ENCODE measurements at regions not wholly inside any gene's neighbourhood (a gene's known extent, or its start where the extent isn't known, plus 50 kb on each side); places are given as distances from the start of the nearest gene placed in this dataset.

GRCh38 chr21:14693997-14694396, 147.9 kb upstream of the SAMSN1 start:
- H3K27me3 ChIP-seq: no peaks in the 10 kb centered on the region
- no peak for DNase-seq
- H3K4me1 ChIP-seq: peaks cover 0 to 5% (median 4%) of the 10 kb centered on the region in 3 donors
- no peaks in the 10 kb centered on the region for H3K36me3 ChIP-seq
- intact Hi-C loops (cut with DNase I): no loop called here
- 83 to 93% methylated on average over 3 of the region's 3 CpGs for WGBS, 2 donors
- no peak for ATAC-seq
- H3K27ac ChIP-seq: no peak overlapping the region
- H3K9me3 ChIP-seq: no peaks in the 10 kb centered on the region
- no peak overlapping the region for H3K4me3 ChIP-seq
- FAIRE-seq: no peak
- no peak for TF ChIP-seq CTCF (IDR thresholded peaks at IDR 0.05)

DNA sequence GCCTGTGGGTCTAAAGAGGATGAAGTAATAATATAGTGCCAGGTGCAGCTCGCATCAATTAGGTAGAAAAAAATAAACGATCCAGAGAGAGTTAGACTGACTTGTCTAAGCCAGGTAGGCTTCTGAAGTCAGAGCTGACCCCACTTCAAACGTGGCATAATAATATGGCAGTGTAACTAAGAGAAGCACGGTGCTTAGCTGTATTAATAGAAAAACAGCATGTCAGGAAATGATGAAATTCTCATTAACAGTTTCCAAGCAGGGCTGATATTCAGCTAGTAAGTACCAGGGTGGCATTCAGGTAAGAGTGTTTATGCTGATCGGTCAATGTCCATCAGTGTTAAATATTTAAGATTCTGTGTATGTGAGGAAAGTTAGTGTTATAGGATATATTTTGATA, 145.8 kb upstream of the SAMSN1 start:
- no peaks in the 10 kb centered on the region for H3K27me3 ChIP-seq
- no peak for DNase-seq
- H3K4me1 ChIP-seq: no peaks in the 10 kb centered on the region
- H3K36me3 ChIP-seq: no peaks in the 10 kb centered on the region
- no peak for FAIRE-seq
- TF ChIP-seq CTCF (IDR thresholded peaks at IDR 0.05): no peak
- intact Hi-C loops (cut with DNase I): no loop called here
- peak in 2 of 4 donors; percentile 30 to 44 for ATAC-seq
- no peak overlapping the region for H3K27ac ChIP-seq
- no peaks in the 10 kb centered on the region for H3K9me3 ChIP-seq
- H3K4me3 ChIP-seq: no peak overlapping the region
- WGBS, 2 donors: 56 to 59% methylated on average over 5 of the region's 5 CpGs

DNA sequence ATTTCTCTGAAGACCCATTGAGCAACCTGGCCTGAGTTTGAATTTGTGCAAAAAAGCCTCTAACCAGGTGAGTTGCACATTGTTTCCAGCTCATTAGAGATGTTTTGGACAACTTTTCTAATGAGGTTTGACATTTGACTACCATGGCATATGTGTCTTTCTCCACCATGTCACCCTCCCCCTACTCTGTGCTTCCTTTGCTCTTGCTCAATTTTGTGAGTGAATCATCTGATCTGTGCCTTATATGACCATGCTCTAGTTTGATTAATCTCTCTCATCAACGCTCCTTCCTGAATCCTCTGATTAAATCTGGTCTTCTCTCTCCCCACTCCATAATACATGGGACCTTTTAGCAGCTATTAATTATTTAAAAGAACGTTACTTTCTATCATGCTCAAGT, 144.8 kb upstream of the SAMSN1 start:
- intact Hi-C loops (cut with DNase I): no loop called here
- DNase-seq (no peak), ATAC-seq (peak in 3 of 4 donors; percentile 23 to 62 (median 52)), FAIRE-seq (no peak)
- no peak overlapping the region for H3K27ac ChIP-seq
- H3K27me3 ChIP-seq: no peaks in the 10 kb centered on the region
- no peaks in the 10 kb centered on the region for H3K9me3 ChIP-seq
- H3K4me3 ChIP-seq: no peak overlapping the region
- H3K4me1 ChIP-seq: no peaks in the 10 kb centered on the region
- no peaks in the 10 kb centered on the region for H3K36me3 ChIP-seq
- WGBS, 2 donors: 66 to 74% methylated on average over 2 of the region's 2 CpGs
- no peak for TF ChIP-seq CTCF (IDR thresholded peaks at IDR 0.05)

- WGBS, 2 donors: 93 to 96% methylated on average over 3 of the region's 3 CpGs
- H3K36me3 ChIP-seq: no peaks in the 10 kb centered on the region
- TF ChIP-seq CTCF (IDR thresholded peaks at IDR 0.05): no peak
- intact Hi-C loops (cut with DNase I): no loop called here
- no peak for ATAC-seq
- no peaks in the 10 kb centered on the region for H3K9me3 ChIP-seq
- H3K4me1 ChIP-seq: no peaks in the 10 kb centered on the region
- no peak for DNase-seq
- FAIRE-seq: no peak
- H3K27ac ChIP-seq: no peak overlapping the region
- no peaks in the 10 kb centered on the region for H3K27me3 ChIP-seq
- no peak overlapping the region for H3K4me3 ChIP-seq
Observed at GRCh38 chr21:14688936-14689335, 142.8 kb upstream of the SAMSN1 start.

- FAIRE-seq (no peak), ATAC-seq (no peak), DNase-seq (no peak)
- 81 to 89% methylated on average over 3 of the region's 3 CpGs for WGBS, 2 donors
- no peaks in the 10 kb centered on the region for H3K4me1 ChIP-seq
- no peak for TF ChIP-seq CTCF (IDR thresholded peaks at IDR 0.05)
- H3K9me3 ChIP-seq: no peaks in the 10 kb centered on the region
- H3K27ac ChIP-seq: no peak overlapping the region
- H3K27me3 ChIP-seq: no peaks in the 10 kb centered on the region
- intact Hi-C loops (cut with DNase I): no loop called here
- H3K4me3 ChIP-seq: no peak overlapping the region
- no peaks in the 10 kb centered on the region for H3K36me3 ChIP-seq
Observed at GRCh38 chr21:14688412-14688811, 142.3 kb upstream of the SAMSN1 start.

All from pancreas (tissue), 10 donors.